SU-DHL-6 (cell line): ENCODE measurements at regions not wholly inside any gene's neighbourhood (a gene's known extent, or its start where the extent isn't known, plus 50 kb on each side); places are given as distances from the start of the nearest gene placed in this dataset.

ENCODE experiments used
- CTCF ChIP-seq: fragments of 200-600 bp; sonication (generic); IDR thresholded peaks from one replicate; pipeline ENCODE4 v1.5.1; 2017; ENCODE audit warnings: antibody characterized with exemption, mild to moderate bottlenecking, low read length, moderate library complexity; ENCODE audit not compliant: insufficient read depth, poor library complexity, severe bottlenecking
- EZH2phosphoT487 ChIP-seq: fragments of 200-600 bp; sonication (generic), shearing (Covaris generic); conservative IDR thresholded peaks from 2 replicates; pipeline ENCODE4 v1.6.1; 2018; ENCODE audit warnings: mild to moderate bottlenecking, antibody characterized with exemption, low read length, moderate library complexity, mixed read lengths

GRCh38 chr15:95319242-95319641, 1011.3 kb upstream of the NR2F2 start:
- TF ChIP-seq CTCF (no peak), EZH2phosphoT487 (no peak)
